Muscle of leg (tissue), 3 donors: ENCODE measurements at regions not wholly inside any gene's neighbourhood (a gene's known extent, or its start where the extent isn't known, plus 50 kb on each side); places are given as distances from the start of the nearest gene placed in this dataset.

ENCODE experiments used
- DNase-seq: peaks from one replicate; pipeline ENCODE4 v3.0.0; 2013
- H3K27ac ChIP-seq: one replicate; pipeline ENCODE4 v1.5.1; 2013; ENCODE audit warnings: mild to moderate bottlenecking, low read length, control low read depth
- H3K27me3 ChIP-seq: one replicate; pipeline ENCODE4 v1.6.1; 2013; ENCODE audit warnings: low read length; ENCODE audit not compliant: control insufficient read depth, insufficient read depth
- H3K36me3 ChIP-seq: one replicate; pipeline ENCODE4 v1.6.1; 2013; ENCODE audit warnings: low read length; ENCODE audit not compliant: control insufficient read depth, insufficient read depth
- H3K4me1 ChIP-seq: one replicate; pipeline ENCODE4 v1.6.1; 2013; ENCODE audit warnings: low read length; ENCODE audit not compliant: control insufficient read depth, insufficient read depth
- H3K4me3 ChIP-seq: one replicate; pipeline ENCODE4 v1.5.1; 2013; ENCODE audit warnings: low read length, control low read depth
- H3K9me3 ChIP-seq: replicated peaks from 2 replicates; pipeline ENCODE4 v1.6.1; 2013; ENCODE audit warnings: low read depth, low read length; ENCODE audit not compliant: control insufficient read depth
- WGBS: methylation state at CpG from one replicate; pipeline ENCODE4 v1.1.5; 2013; ENCODE audit warnings: missing lambda C conversion rate; ENCODE audit not compliant: insufficient coverage; 5-methylcytosine and 5-hydroxymethylcytosine counted together

DNA sequence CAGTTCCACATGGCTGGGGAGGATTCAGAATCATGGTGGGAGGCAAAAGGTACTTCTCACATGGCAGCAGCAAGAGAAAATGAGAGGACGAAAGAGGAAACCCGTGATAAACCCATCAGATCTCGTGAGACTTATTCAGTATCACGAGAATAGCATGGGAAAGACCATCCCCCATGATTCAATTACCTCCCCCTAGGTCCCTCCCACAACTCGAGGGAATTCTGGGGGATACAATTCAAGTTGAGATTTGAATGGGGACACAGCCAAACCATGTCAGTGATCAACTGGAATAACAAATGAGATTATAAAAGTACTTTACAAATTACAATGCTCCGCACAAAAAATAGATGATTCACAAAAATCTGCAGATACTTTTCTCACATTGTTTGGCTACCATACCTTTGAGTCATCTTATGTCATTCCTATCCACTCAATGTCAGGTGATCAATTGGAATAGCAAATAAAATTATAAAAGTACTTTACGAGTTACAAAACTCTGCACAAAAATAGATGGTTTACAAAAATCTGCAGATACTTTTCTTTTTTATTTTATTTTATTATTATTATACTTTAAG lies 338.9 kb downstream of the C12orf50 start:
- DNase-seq, result no peak
- Histone ChIP-seq H3K27me3 (no peaks in the 10 kb centered on the region), H3K27ac (no peak overlapping the region), H3K4me3 (no peak overlapping the region), H3K36me3 (no peaks in the 10 kb centered on the region), H3K4me1 (no peaks in the 10 kb centered on the region), H3K9me3 (no peaks in the 10 kb centered on the region)
- WGBS, result no CpG with 5 or more reads among the region's 7 CpGs

- no peaks in the 10 kb centered on the region for H3K36me3 ChIP-seq
- no CpG with 5 or more reads among the region's 2 CpGs for WGBS
- H3K4me1 ChIP-seq, result no peaks in the 10 kb centered on the region
- no peaks in the 10 kb centered on the region for H3K27me3 ChIP-seq
- H3K4me3 ChIP-seq, result no peak overlapping the region
- H3K27ac ChIP-seq, result no peak overlapping the region
- no peaks in the 10 kb centered on the region for H3K9me3 ChIP-seq
- no peak for DNase-seq
These were observed 340.0 kb downstream of the C12orf50 start for GRCh38 chr12:87689196-87689595.

- Histone ChIP-seq H3K4me1 (no peaks in the 10 kb centered on the region), H3K9me3 (no peaks in the 10 kb centered on the region), H3K4me3 (no peak overlapping the region), H3K27ac (no peak overlapping the region), H3K36me3 (no peaks in the 10 kb centered on the region), H3K27me3 (no peaks in the 10 kb centered on the region)
- peak; percentile 52 for DNase-seq
- WGBS, result no CpG with 5 or more reads among the region's 6 CpGs
These were observed 341.8 kb downstream of the C12orf50 start for GRCh38 chr12:87687362-87687761.

DNA sequence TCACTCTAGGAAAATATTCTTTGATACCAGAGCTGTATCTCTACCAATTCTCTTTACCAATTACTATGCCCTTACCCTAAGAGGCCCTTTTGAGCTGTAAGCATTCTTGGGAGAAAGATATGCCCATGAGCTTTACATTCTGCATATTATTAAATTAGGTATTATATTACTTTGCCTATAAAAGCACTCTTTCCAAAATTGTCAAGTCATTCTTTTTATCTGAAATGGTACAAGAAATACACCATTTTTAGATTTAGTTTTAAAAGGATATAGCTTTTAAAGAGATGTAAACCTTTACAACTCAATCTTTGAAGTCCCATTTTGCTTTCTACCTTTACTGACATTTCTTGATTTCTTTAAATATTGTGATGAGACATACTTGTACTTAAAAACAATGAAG lies 343.5 kb downstream of the C12orf50 start:
- no peak for DNase-seq
- no peak overlapping the region for H3K27ac ChIP-seq
- H3K9me3 ChIP-seq, result no peaks in the 10 kb centered on the region
- H3K4me3 ChIP-seq, result no peak overlapping the region
- H3K4me1 ChIP-seq, result no peaks in the 10 kb centered on the region
- H3K36me3 ChIP-seq, result no peaks in the 10 kb centered on the region
- H3K27me3 ChIP-seq, result no peaks in the 10 kb centered on the region

GRCh38 chr12:87679251-87679650 lies 349.9 kb downstream of the C12orf50 start:
- H3K27me3 ChIP-seq, result no peaks in the 10 kb centered on the region
- no peaks in the 10 kb centered on the region for H3K36me3 ChIP-seq
- H3K27ac ChIP-seq, result no peak overlapping the region
- no peak overlapping the region for H3K4me3 ChIP-seq
- no peaks in the 10 kb centered on the region for H3K4me1 ChIP-seq
- 20% methylated on average over 1 of the region's 2 CpGs for WGBS
- no peaks in the 10 kb centered on the region for H3K9me3 ChIP-seq
- peak; percentile 76 for DNase-seq

GRCh38 chr12:87678453-87678852 lies 350.7 kb downstream of the C12orf50 start:
- no peak overlapping the region for H3K4me3 ChIP-seq
- H3K27ac ChIP-seq, result no peak overlapping the region
- H3K36me3 ChIP-seq, result no peaks in the 10 kb centered on the region
- H3K27me3 ChIP-seq, result no peaks in the 10 kb centered on the region
- no peaks in the 10 kb centered on the region for H3K4me1 ChIP-seq
- no peaks in the 10 kb centered on the region for H3K9me3 ChIP-seq
- no peak for DNase-seq

DNA sequence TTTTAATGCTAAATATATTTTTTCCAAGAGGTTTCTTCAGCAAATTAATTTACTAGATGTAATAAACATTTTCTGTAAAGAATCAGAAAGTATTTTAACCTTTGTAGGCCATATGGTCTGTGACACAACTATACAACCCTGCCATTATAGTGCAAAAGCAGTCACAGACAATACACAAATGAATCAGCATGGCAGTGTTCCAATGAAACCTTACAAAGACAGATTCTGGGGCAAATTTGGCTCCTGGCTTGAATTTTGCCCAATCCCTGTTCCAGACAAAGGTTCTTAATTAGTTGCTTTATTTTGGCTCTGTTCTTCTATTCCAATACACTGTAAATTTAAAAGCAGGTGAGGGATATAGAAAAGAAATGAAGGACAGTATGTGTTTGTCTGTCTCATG lies 352.5 kb downstream of the C12orf50 start:
- Histone ChIP-seq H3K36me3 (no peaks in the 10 kb centered on the region), H3K4me3 (no peak overlapping the region), H3K4me1 (no peaks in the 10 kb centered on the region), H3K27ac (no peak overlapping the region), H3K27me3 (no peaks in the 10 kb centered on the region), H3K9me3 (no peaks in the 10 kb centered on the region)
- DNase-seq, result no peak

DNA sequence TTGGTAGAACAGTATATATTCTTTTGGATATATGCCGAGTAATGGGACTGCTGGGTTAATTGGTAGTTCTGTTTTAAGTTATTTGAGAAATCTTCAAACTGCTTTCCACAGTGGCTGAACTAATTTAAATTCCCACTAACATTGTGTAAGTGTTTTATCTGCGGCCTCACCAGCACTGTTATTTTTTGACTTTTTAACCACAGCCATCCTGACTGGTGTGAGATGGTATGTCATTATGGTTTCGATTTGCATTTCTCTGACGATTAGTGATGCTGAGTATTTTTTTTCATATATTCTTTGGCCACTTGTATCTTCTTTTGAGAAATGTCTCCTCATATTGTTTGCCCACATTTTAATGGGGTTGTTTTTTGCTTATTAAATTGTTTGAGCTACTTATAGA lies 357.4 kb downstream of the C12orf50 start:
- Histone ChIP-seq H3K4me3 (no peak overlapping the region), H3K27ac (no peak overlapping the region), H3K9me3 (no peaks in the 10 kb centered on the region), H3K27me3 (no peaks in the 10 kb centered on the region), H3K36me3 (no peaks in the 10 kb centered on the region), H3K4me1 (no peaks in the 10 kb centered on the region)
- no CpG with 5 or more reads among the region's 4 CpGs for WGBS
- DNase-seq, result no peak

GRCh38 chr12:87670448-87670847 lies 358.8 kb downstream of the C12orf50 start:
- no peak for DNase-seq
- Histone ChIP-seq H3K27me3 (no peaks in the 10 kb centered on the region), H3K4me3 (no peak overlapping the region), H3K27ac (no peak overlapping the region), H3K9me3 (no peaks in the 10 kb centered on the region), H3K4me1 (no peaks in the 10 kb centered on the region), H3K36me3 (no peaks in the 10 kb centered on the region)
- 100% methylated on average over 3 of the region's 7 CpGs for WGBS

DNA sequence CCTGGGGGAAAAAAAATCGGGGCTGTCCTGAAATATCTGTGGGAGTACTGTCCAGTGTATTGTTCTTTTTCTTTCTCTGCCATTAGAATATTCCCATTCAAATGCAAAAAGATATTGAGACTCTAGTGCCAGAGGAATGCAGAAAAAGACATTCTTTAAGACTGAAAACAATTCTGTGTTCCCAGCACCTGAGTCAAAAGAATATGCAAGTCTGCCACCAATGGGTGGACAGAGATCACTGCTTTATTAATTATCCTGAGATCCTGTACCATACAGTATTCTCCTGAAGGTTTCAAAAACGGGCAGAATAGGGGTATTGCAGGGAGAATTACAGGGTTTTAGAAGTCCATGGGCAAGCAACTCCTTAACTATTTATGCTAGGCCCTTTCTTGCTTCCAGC lies 361.8 kb downstream of the C12orf50 start:
- no peaks in the 10 kb centered on the region for H3K27me3 ChIP-seq

DNA sequence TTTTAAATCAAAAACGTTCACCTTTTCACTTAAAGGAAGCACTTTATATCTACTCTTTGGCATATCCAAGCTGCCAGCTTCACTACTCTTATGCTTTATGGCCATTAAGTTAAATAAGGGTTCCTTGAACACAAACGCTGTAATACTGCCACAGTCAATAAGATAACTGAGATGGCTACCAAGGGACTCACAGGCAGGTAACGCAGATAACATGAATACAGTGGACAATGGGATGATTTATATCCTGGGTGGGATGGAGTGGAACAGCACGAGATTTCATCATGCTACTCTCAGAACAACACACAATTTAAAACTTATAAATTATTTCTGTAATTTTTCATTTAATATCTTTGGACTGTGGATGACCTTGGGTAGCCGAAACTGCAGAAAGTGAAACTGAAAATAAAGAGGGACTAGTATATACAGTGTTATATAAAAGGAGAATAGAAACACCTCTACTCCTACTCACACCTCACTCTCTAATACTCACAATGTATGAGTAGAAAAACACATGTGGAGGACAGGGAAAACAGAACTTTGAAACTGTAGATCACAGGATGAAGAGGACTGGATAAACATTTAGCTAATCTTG lies 367.3 kb downstream of the C12orf50 start:
- peak; percentile 29 for DNase-seq
- Histone ChIP-seq H3K36me3 (no peaks in the 10 kb centered on the region), H3K9me3 (no peaks in the 10 kb centered on the region), H3K4me3 (no peak overlapping the region), H3K27me3 (no peaks in the 10 kb centered on the region), H3K4me1 (no peaks in the 10 kb centered on the region), H3K27ac (no peak overlapping the region)
- WGBS, result no CpG with 5 or more reads among the region's 5 CpGs

More for the DNA sequence above, 361.8 kb downstream of the C12orf50 start:
- H3K4me3 ChIP-seq, result no peak overlapping the region
- H3K27ac ChIP-seq, result no peak overlapping the region
- H3K36me3 ChIP-seq, result no peaks in the 10 kb centered on the region
- WGBS, result no CpG with 5 or more reads among the region's 2 CpGs
- no peaks in the 10 kb centered on the region for H3K9me3 ChIP-seq
- no peaks in the 10 kb centered on the region for H3K4me1 ChIP-seq
- DNase-seq, result peak; percentile 77
